OCI-LY7 (cell line): ENCODE measurements at regions not wholly inside any gene's neighbourhood (a gene's known extent, or its start where the extent isn't known, plus 50 kb on each side); places are given as distances from the start of the nearest gene placed in this dataset.

Source experiments
- CTCF ChIP-seq: fragments of 200-600 bp; sonication (generic); conservative IDR thresholded peaks from 2 replicates; pipeline ENCODE4 v1.5.1; 2014; ENCODE audit warnings: mild to moderate bottlenecking, antibody characterized with exemption, low read length, moderate library complexity, mixed read lengths
- EZH2phosphoT487 ChIP-seq: fragments of 200-600 bp; sonication (generic); IDR thresholded peaks from 2 replicates; pipeline ENCODE4 v1.6.1; 2018; ENCODE audit warnings: low read depth, borderline replicate concordance, mild to moderate bottlenecking, mixed run types, antibody characterized with exemption, low read length, moderate library complexity, mixed read lengths

- no peak for TF ChIP-seq CTCF
- TF ChIP-seq EZH2phosphoT487: no peak
Observed at GRCh38 chr2:767944-768343, 90.7 kb upstream of the TMEM18 start.
